IMR-90 (cell line): ENCODE measurements at regions not wholly inside any gene's neighbourhood (a gene's known extent, or its start where the extent isn't known, plus 50 kb on each side); places are given as distances from the start of the nearest gene placed in this dataset.

Experiments used
- ATAC-seq: fragments of 200-7000 bp; cut with Tn5 transposase; 2 replicates; pipeline ENCODE4 v1.9.1; 2020; ENCODE audit warnings: low read depth, mild to moderate bottlenecking, moderate library complexity
- BruUV-seq: library from RNA; stranded (reverse); fragments of 400-500 nt; replicated peaks from 2 replicates; lab custom pipeline; 2021; lab: Mats Ljungman, UMichigan
- CTCF ChIA-PET: fragments of 300-600 bp; formaldehyde crosslinking; extraction: SDS; loops from one replicate; lab custom pipeline; 2021; ENCODE audit warnings: antibody characterized with exemption; lab: Yijun Ruan, JAX
- POLR2A ChIA-PET: fragments of 300-600 bp; sonication (Branson Sonifier 250); formaldehyde crosslinking; loops from one replicate; lab custom pipeline; 2022; ENCODE audit warnings: antibody characterized with exemption; ENCODE audit not compliant: unreplicated experiment; lab: Charles Lee
- DNase-seq: peaks from one replicate; pipeline ENCODE4 v3.0.0; 2013
- H2AFZ ChIP-seq: replicated peaks from 2 replicates; pipeline ENCODE3; 2013; ENCODE audit warnings: low read length, mild to moderate bottlenecking; ENCODE audit not compliant: poor library complexity
- H2AK5ac ChIP-seq: 2 replicates; pipeline ENCODE4 v1.6.1; 2013; ENCODE audit warnings: low read depth, low read length, inconsistent platforms
- H2AK9ac ChIP-seq: replicated peaks from 2 replicates; pipeline ENCODE3; 2013; ENCODE audit warnings: mild to moderate bottlenecking, low read depth, low read length, moderate library complexity; ENCODE audit not compliant: poor library complexity
- H2BK120ac ChIP-seq: 2 replicates; pipeline ENCODE4 v1.6.1; 2013; ENCODE audit warnings: low read depth, low read length, inconsistent platforms
- H2BK15ac ChIP-seq: 3 replicates; pipeline ENCODE4 v1.6.1; 2013; ENCODE audit warnings: low read depth, low read length, inconsistent platforms
- H2BK20ac ChIP-seq: 2 replicates; pipeline ENCODE4 v1.6.1; 2013; ENCODE audit warnings: low read depth, mild to moderate bottlenecking, inconsistent platforms, low read length, moderate library complexity
- H2BK5ac ChIP-seq: 2 replicates; pipeline ENCODE4 v1.6.1; 2013; ENCODE audit warnings: mild to moderate bottlenecking, low read depth, low read length, inconsistent platforms; ENCODE audit not compliant: poor library complexity, severe bottlenecking
- H3K14ac ChIP-seq: replicated peaks from 2 replicates; pipeline ENCODE4 v1.6.1; 2013; ENCODE audit warnings: low read depth, low read length, inconsistent platforms
- H3K18ac ChIP-seq: 2 replicates; pipeline ENCODE4 v1.6.1; 2013; ENCODE audit warnings: low read depth, low read length, control low read depth
- H3K23ac ChIP-seq: 2 replicates; pipeline ENCODE4 v1.6.1; 2013; ENCODE audit warnings: low read depth, low read length, inconsistent platforms
- H3K27ac ChIP-seq: 2 replicates; pipeline ENCODE4 v1.5.1; 2013; ENCODE audit warnings: mild to moderate bottlenecking, control low read depth, low read length; ENCODE audit not compliant: insufficient read depth
- H3K27me3 ChIP-seq: 2 replicates; pipeline ENCODE4 v1.6.1; 2013; ENCODE audit warnings: low read length; ENCODE audit not compliant: control insufficient read depth, insufficient read depth
- H3K36me3 ChIP-seq: 2 replicates; pipeline ENCODE4 v1.6.1; 2013; ENCODE audit warnings: low read length, mixed read lengths; ENCODE audit not compliant: control insufficient read depth, insufficient read depth
- H3K4ac ChIP-seq: 2 replicates; pipeline ENCODE4 v1.6.1; 2013; ENCODE audit warnings: low read depth, low read length, inconsistent platforms
- H3K4me1 ChIP-seq: 2 replicates; pipeline ENCODE4 v1.6.1; 2013; ENCODE audit warnings: low read length, mixed read lengths; ENCODE audit not compliant: control insufficient read depth, insufficient read depth
- H3K4me2 ChIP-seq: 2 replicates; pipeline ENCODE4 v1.6.1; 2013; ENCODE audit warnings: low read depth, mild to moderate bottlenecking, control low read depth, low read length, moderate library complexity
- H3K4me3 ChIP-seq: 2 replicates; pipeline ENCODE4 v1.5.1; 2013; ENCODE audit warnings: low read depth, mild to moderate bottlenecking, control low read depth, low read length, moderate library complexity; ENCODE audit not compliant: insufficient read depth
- H3K56ac ChIP-seq: 2 replicates; pipeline ENCODE4 v1.6.1; 2013; ENCODE audit warnings: low read length, inconsistent platforms; ENCODE audit not compliant: insufficient read depth; ENCODE audit errors: extremely low read depth
- H3K79me1 ChIP-seq, 2 experiments: 2 replicates each; pipeline ENCODE4 v1.6.1; 2013; ENCODE audit warnings: low read length in 2 of 2, inconsistent platforms in 1 of 2, low read depth in 1 of 2
- H3K9ac ChIP-seq: 2 replicates; pipeline ENCODE4 v1.6.1; 2013; ENCODE audit warnings: low read depth, low read length, control low read depth
- H3K9me1 ChIP-seq: 2 replicates; pipeline ENCODE4 v1.6.1; 2013; ENCODE audit warnings: low read length, inconsistent platforms; ENCODE audit not compliant: insufficient read depth
- H3K9me3 ChIP-seq: 2 replicates; pipeline ENCODE4 v1.6.1; 2013; ENCODE audit warnings: low read length; ENCODE audit not compliant: control insufficient read depth, insufficient read depth
- H4K20me1 ChIP-seq: 2 replicates; pipeline ENCODE4 v1.6.1; 2013; ENCODE audit warnings: low read length, inconsistent platforms; ENCODE audit not compliant: insufficient read depth
- H4K5ac ChIP-seq: 2 replicates; pipeline ENCODE4 v1.6.1; 2013; ENCODE audit warnings: mild to moderate bottlenecking, low read depth, low read length, control low read depth
- H4K8ac ChIP-seq, 2 experiments: 2 replicates each; pipeline ENCODE4 v1.6.1; 2013; ENCODE audit warnings: low read depth in 2 of 2, low read length in 2 of 2, control low read depth in 1 of 2, inconsistent platforms in 1 of 2
- H4K91ac ChIP-seq: 2 replicates; pipeline ENCODE4 v1.6.1; 2013; ENCODE audit warnings: low read depth, low read length, inconsistent platforms; ENCODE audit not compliant: insufficient read depth
- BHLHE40 ChIP-seq: fragments of 150-350 bp; IDR thresholded peaks from 2 replicates; pipeline ENCODE4 v1.6.1; 2016; ENCODE audit warnings: mild to moderate bottlenecking, low read depth, low read length
- CHD1 ChIP-seq: IDR thresholded peaks from 2 replicates; pipeline ENCODE4 v1.6.1; 2012; ENCODE audit warnings: low read depth, low read length, improper control_type of control experiment
- FOS ChIP-seq: fragments of 150-350 bp; IDR thresholded peaks from 2 replicates; pipeline ENCODE4 v1.6.1; 2016; ENCODE audit warnings: low read depth, low read length
- MXI1 ChIP-seq: IDR thresholded peaks from 2 replicates; pipeline ENCODE4 v1.6.1; 2012; ENCODE audit warnings: low read depth, mild to moderate bottlenecking, low read length, moderate library complexity, borderline replicate concordance
- NFE2L2 ChIP-seq: fragments of 150-350 bp; IDR thresholded peaks from 2 replicates; pipeline ENCODE4 v1.6.1; 2016; ENCODE audit warnings: low read depth, mild to moderate bottlenecking, low read length
- RAD21 ChIP-seq: IDR thresholded peaks from 2 replicates; pipeline ENCODE4 v1.6.1; 2012; ENCODE audit warnings: low read length, improper control_type of control experiment
- RCOR1 ChIP-seq: IDR thresholded peaks from 2 replicates; pipeline ENCODE4 v1.6.1; 2012; ENCODE audit warnings: mild to moderate bottlenecking, low read length, improper control_type of control experiment; ENCODE audit not compliant: insufficient replicate concordance
- RFX5 ChIP-seq: IDR thresholded peaks from 2 replicates; pipeline ENCODE4 v1.8.0; 2012; ENCODE audit warnings: low read depth, mild to moderate bottlenecking, low read length, moderate library complexity
- WGBS, 2 experiments: methylation state at CpG; one replicate each; pipeline versions ENCODE4 v1.1.5 to v1.1.7; 2013; ENCODE audit warnings: missing lambda C conversion rate in 2 of 2; ENCODE audit not compliant: insufficient read length in 1 of 2; ENCODE audit errors: extremely low coverage in 2 of 2; 5-methylcytosine and 5-hydroxymethylcytosine counted together
- dilution Hi-C: fragments of 300-500 bp; cut with HindIII; formaldehyde crosslinking; loops from one replicate; pipeline ENCODE4 v1.14.3; 2018; ENCODE audit warnings: low sequenced_read_pairs; ENCODE audit not compliant: unreplicated experiment
- in situ Hi-C: fragments of 300-500 bp; cut with MboI; formaldehyde crosslinking; loops from 3 replicates; pipeline ENCODE4 v1.14.3; 2019; ENCODE audit warnings: low sequenced_read_pairs, inconsistent platforms, mixed read lengths
- intact Hi-C: fragments of 100-400 bp; cut with micrococcal nuclease; formaldehyde crosslinking; loops from 2 replicates; pipeline ENCODE4 v1.10.0; 2022
- TF ChIP-seq, protein P1 (sequence below): fragments of 150-350 bp; IDR thresholded peaks from 2 replicates; pipeline ENCODE4 v1.6.1; 2017; ENCODE audit warnings: mild to moderate bottlenecking, antibody characterized with exemption, low read length, low read depth
- TF ChIP-seq, protein P2 (sequence below): conservative IDR thresholded peaks from 2 replicates; pipeline ENCODE4 v1.5.1; 2012; ENCODE audit warnings: mild to moderate bottlenecking, low read depth, low read length, improper control_type of control experiment

DNA sequence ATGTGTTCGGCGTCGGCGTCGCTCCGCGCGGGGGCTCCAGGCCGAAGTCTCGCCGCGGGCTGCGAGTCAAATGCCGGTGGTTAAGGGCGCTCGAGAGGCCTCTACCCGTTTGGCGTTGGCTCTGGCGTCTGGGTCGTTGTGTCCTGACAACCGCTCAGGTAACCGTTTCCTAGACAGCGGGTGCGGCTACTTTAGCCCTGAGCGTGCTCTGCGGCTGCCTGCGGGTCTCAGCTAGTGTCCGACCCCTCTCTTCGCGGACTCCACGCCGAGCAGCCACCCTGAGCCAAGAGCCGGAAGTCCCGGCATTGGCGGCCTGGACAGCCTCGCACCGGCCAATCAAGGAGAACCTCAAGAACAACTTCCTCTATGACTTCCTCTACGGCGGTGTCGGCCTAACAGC lies 173.4 kb downstream of the SETD4 start:
- H2BK120ac ChIP-seq: no peak overlapping the region
- peaks cover 16% of the 10 kb centered on the region for H3K27me3 ChIP-seq
- no peak overlapping the region for H4K5ac ChIP-seq
- no peak for ATAC-seq
- H3K18ac ChIP-seq: no peak overlapping the region
- no peaks in the 10 kb centered on the region for H3K36me3 ChIP-seq
- in situ Hi-C loops: no loop called here
- 95% methylated on average over 27 of the region's 40 CpGs; no CpG with 5 or more reads in 1 of the 2 experiments for WGBS, 2 experiments
- H2AK5ac ChIP-seq: no peak overlapping the region
- dilution Hi-C loops: no loop called here
- no peak overlapping the region for H2BK5ac ChIP-seq
- H3K56ac ChIP-seq: no peak overlapping the region
- POLR2A ChIA-PET: no interaction called here
- DNase-seq: no peak
- no peaks in the 10 kb centered on the region for H3K9me3 ChIP-seq
- intact Hi-C loops: no loop called here
- H3K4ac ChIP-seq: no peak overlapping the region
- CTCF ChIA-PET: no interaction called here
- H4K91ac ChIP-seq: no peak overlapping the region
- H3K27ac ChIP-seq: no peak overlapping the region
- no TSS peak for BruUV-seq
- H4K8ac ChIP-seq: no peak overlapping the region
- no peaks in the 10 kb centered on the region for H3K4me1 ChIP-seq
- H2BK15ac ChIP-seq: no peak overlapping the region
- no peaks in the 10 kb centered on the region for H3K9me1 ChIP-seq
- no peak overlapping the region for H3K23ac ChIP-seq
- no peaks in the 10 kb centered on the region for H4K20me1 ChIP-seq
- H3K4me3 ChIP-seq: no peak overlapping the region
- H2AFZ ChIP-seq: no peak overlapping the region
- no peak overlapping the region for H2AK9ac ChIP-seq
- H2BK20ac ChIP-seq: no peak overlapping the region
- H3K9ac ChIP-seq: no peak overlapping the region
- H3K14ac ChIP-seq: no peak overlapping the region
- H3K4me2 ChIP-seq: no peak overlapping the region
- H3K79me1 ChIP-seq: no peaks in the 10 kb centered on the region
- no peak for TF ChIP-seq NFE2L2
- no peak for TF ChIP-seq RAD21
- TF ChIP-seq, protein P1, sequence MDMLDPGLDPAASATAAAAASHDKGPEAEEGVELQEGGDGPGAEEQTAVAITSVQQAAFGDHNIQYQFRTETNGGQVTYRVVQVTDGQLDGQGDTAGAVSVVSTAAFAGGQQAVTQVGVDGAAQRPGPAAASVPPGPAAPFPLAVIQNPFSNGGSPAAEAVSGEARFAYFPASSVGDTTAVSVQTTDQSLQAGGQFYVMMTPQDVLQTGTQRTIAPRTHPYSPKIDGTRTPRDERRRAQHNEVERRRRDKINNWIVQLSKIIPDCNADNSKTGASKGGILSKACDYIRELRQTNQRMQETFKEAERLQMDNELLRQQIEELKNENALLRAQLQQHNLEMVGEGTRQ: no peak
- TF ChIP-seq, protein P2, sequence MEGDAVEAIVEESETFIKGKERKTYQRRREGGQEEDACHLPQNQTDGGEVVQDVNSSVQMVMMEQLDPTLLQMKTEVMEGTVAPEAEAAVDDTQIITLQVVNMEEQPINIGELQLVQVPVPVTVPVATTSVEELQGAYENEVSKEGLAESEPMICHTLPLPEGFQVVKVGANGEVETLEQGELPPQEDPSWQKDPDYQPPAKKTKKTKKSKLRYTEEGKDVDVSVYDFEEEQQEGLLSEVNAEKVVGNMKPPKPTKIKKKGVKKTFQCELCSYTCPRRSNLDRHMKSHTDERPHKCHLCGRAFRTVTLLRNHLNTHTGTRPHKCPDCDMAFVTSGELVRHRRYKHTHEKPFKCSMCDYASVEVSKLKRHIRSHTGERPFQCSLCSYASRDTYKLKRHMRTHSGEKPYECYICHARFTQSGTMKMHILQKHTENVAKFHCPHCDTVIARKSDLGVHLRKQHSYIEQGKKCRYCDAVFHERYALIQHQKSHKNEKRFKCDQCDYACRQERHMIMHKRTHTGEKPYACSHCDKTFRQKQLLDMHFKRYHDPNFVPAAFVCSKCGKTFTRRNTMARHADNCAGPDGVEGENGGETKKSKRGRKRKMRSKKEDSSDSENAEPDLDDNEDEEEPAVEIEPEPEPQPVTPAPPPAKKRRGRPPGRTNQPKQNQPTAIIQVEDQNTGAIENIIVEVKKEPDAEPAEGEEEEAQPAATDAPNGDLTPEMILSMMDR: no peak
- TF ChIP-seq BHLHE40: no peak
- no peak for TF ChIP-seq RFX5
- TF ChIP-seq RCOR1: no peak
- no peak for TF ChIP-seq FOS
- TF ChIP-seq MXI1: no peak
- no peak for TF ChIP-seq CHD1
